HG03378 (cell line): ENCODE measurements at regions not wholly inside any gene's neighbourhood (a gene's known extent, or its start where the extent isn't known, plus 50 kb on each side); places are given as distances from the start of the nearest gene placed in this dataset.
A peak's percentile ranks its signal among the peaks of the same experiment; 100 is the strongest.

Experiments
- ATAC-seq: cut with Tn5 transposase; IDR thresholded peaks from one replicate; pipeline ENCODE4 v1.9.1; 2021; ENCODE audit warnings: mild to moderate bottlenecking, moderate library complexity; ENCODE audit not compliant: unreplicated experiment

GRCh38 chr5:147162740-147163139, 72.1 kb upstream of the STK32A start:
- no peak for ATAC-seq

GRCh38 chr5:147167529-147167928, 67.3 kb upstream of the STK32A start:
- ATAC-seq = no peak

- no peak for ATAC-seq
These were observed 66.1 kb upstream of the STK32A start for GRCh38 chr5:147168578-147169327.

GRCh38 chr5:147169399-147169798, 65.4 kb upstream of the STK32A start:
- ATAC-seq = peak; percentile 80

- peak; percentile 12 for ATAC-seq
These were observed 64.9 kb upstream of the STK32A start for GRCh38 chr5:147169901-147170300.

- ATAC-seq = peak; percentile 64
These were observed 64.2 kb upstream of the STK32A start for GRCh38 chr5:147170603-147171002.

- ATAC-seq = no peak
These were observed 60.1 kb upstream of the STK32A start for GRCh38 chr5:147174671-147175265.

GRCh38 chr5:147175516-147176097, 59.2 kb upstream of the STK32A start:
- no peak for ATAC-seq

- no peak for ATAC-seq
These were observed 58.4 kb upstream of the STK32A start for GRCh38 chr5:147176422-147176821.

- ATAC-seq = no peak
These were observed 57.5 kb upstream of the STK32A start for GRCh38 chr5:147177125-147177840.

GRCh38 chr5:147179562-147180147, 55.2 kb upstream of the STK32A start:
- no peak for ATAC-seq

- ATAC-seq = no peak
These were observed 54.1 kb upstream of the STK32A start for GRCh38 chr5:147180751-147181150.
